Endothelial cell of umbilical vein (primary cell): ENCODE measurements at regions not wholly inside any gene's neighbourhood (a gene's known extent, or its start where the extent isn't known, plus 50 kb on each side); places are given as distances from the start of the nearest gene placed in this dataset. TPM values are rescaled to one million over a fixed set of nuclear protein-coding genes. Genes with fewer than 3 reads are reported as not detected.

ENCODE experiments used
- BruUV-seq: library from RNA; stranded (reverse); fragments of 400-500 nt; replicated peaks from 2 replicates; lab custom pipeline; 2021; lab: Mats Ljungman, UMichigan
- CTCF ChIA-PET: fragments of 300-600, 350-600 bp; sonication (Branson Sonifier 250); formaldehyde crosslinking; loops from one replicate; lab custom pipeline; 2021; ENCODE audit warnings: antibody characterized with exemption, inconsistent platforms; lab: Charles Lee
- POLR2A ChIA-PET: fragments of 300-600, 350-600 bp; sonication (Branson Sonifier 250); formaldehyde crosslinking; loops from one replicate; lab custom pipeline; 2021; ENCODE audit warnings: antibody characterized with exemption, inconsistent platforms; lab: Charles Lee
- DNase-seq: peaks from one replicate; pipeline ENCODE4 v3.0.0-alpha.2; 2011; ENCODE audit warnings: low read depth, low spot score
- FAIRE-seq: peaks from 2 replicates; lab custom pipeline; 2011; peaks lifted over from hg19 to GRCh38; lab: Jason Lieb, UNC
- H2AFZ ChIP-seq: 2 replicates; pipeline ENCODE4 v1.6.0; 2012; ENCODE audit warnings: low read depth, low read length, control low read depth, inconsistent platforms
- H3K27ac ChIP-seq: 2 replicates; pipeline ENCODE4 v1.5.1; 2011; ENCODE audit warnings: low read depth, mild to moderate bottlenecking, control low read depth, low read length, moderate library complexity; ENCODE audit not compliant: insufficient read depth
- H3K27me3 ChIP-seq, 2 experiments: 2 replicates each; pipeline versions ENCODE4 v1.6.0 to v1.6.1; 2011; ENCODE audit warnings: low read length in 2 of 2, mixed read lengths in 1 of 2; ENCODE audit not compliant: control insufficient read depth in 2 of 2, insufficient read depth in 2 of 2
- H3K36me3 ChIP-seq, 2 experiments: 2 replicates in 1 of 2; 3 replicates in 1 of 2; pipeline ENCODE4 v1.5.1; 2011; ENCODE audit warnings: low read length in 2 of 2, mild to moderate bottlenecking in 1 of 2, moderate library complexity in 1 of 2; ENCODE audit not compliant: control insufficient read depth in 2 of 2, insufficient read depth in 2 of 2; ENCODE audit errors: extremely low read depth in 1 of 2
- H3K4me1 ChIP-seq: 3 replicates; pipeline ENCODE4 v1.5.1; 2011; ENCODE audit warnings: mild to moderate bottlenecking, low read length; ENCODE audit not compliant: control insufficient read depth, insufficient read depth; ENCODE audit errors: extremely low read depth
- H3K4me2 ChIP-seq: 2 replicates; pipeline ENCODE4 v1.6.1; 2011; ENCODE audit warnings: low read length, control low read depth, mixed read lengths; ENCODE audit not compliant: insufficient read depth
- H3K4me3 ChIP-seq, 3 experiments: fragments of 200-600 bp in 1 of 3; sonication (generic), shearing (Covaris generic) in 1 of 3; replicated peaks in 1 of 3; 2 replicates each; pipeline ENCODE4 v1.5.1; 2011 to 2016; ENCODE audit warnings: control low read depth in 3 of 3, low read length in 3 of 3, mild to moderate bottlenecking in 2 of 3, inconsistent platforms in 1 of 3, low read depth in 1 of 3, moderate library complexity in 1 of 3; ENCODE audit not compliant: insufficient read depth in 1 of 3
- H3K79me2 ChIP-seq: 2 replicates; pipeline ENCODE4 v1.6.0; 2012; ENCODE audit warnings: low read length, inconsistent platforms; ENCODE audit not compliant: control insufficient read depth, insufficient read depth
- H3K9ac ChIP-seq: replicated peaks from 2 replicates; pipeline ENCODE3; 2011; ENCODE audit warnings: low read length, control low read depth; ENCODE audit not compliant: insufficient read depth; ENCODE audit errors: extremely low read depth
- H3K9me1 ChIP-seq: replicated peaks from 3 replicates; pipeline ENCODE4 v1.6.0; 2011; ENCODE audit warnings: mild to moderate bottlenecking, low read length; ENCODE audit not compliant: control insufficient read depth, insufficient read depth; ENCODE audit errors: extremely low read depth
- H3K9me3 ChIP-seq: replicated peaks from 2 replicates; pipeline ENCODE4 v1.5.1; 2012; ENCODE audit warnings: low read length, inconsistent platforms; ENCODE audit not compliant: control insufficient read depth, insufficient read depth
- H4K20me1 ChIP-seq: replicated peaks from 2 replicates; pipeline ENCODE3; 2011; ENCODE audit warnings: mild to moderate bottlenecking, low read length; ENCODE audit not compliant: control insufficient read depth, insufficient read depth; ENCODE audit errors: extremely low read depth
- EZH2 ChIP-seq: IDR thresholded peaks from 2 replicates; pipeline ENCODE4 v1.6.1; 2012; ENCODE audit warnings: borderline replicate concordance, low read depth, mild to moderate bottlenecking, moderate library complexity, low read length, inconsistent platforms; ENCODE audit not compliant: severe bottlenecking
- FOS ChIP-seq: IDR thresholded peaks from 2 replicates; pipeline ENCODE4 v1.6.1; 2011; ENCODE audit warnings: mild to moderate bottlenecking, low read length, moderate library complexity, borderline replicate concordance; ENCODE audit not compliant: insufficient read depth
- GATA2 ChIP-seq: IDR thresholded peaks from 2 replicates; pipeline ENCODE4 v1.7.0; 2011; ENCODE audit warnings: low read depth, mild to moderate bottlenecking, moderate library complexity, mixed read lengths, low read length; ENCODE audit not compliant: insufficient read length, insufficient read depth
- POLR2AphosphoS5 ChIP-seq: IDR thresholded peaks from 2 replicates; pipeline ENCODE4 v1.6.1; 2012; ENCODE audit warnings: low read depth, mild to moderate bottlenecking, control low read depth, low read length, moderate library complexity; ENCODE audit not compliant: insufficient read depth
- dilution Hi-C: fragments of 300-500 bp; cut with MboI; formaldehyde crosslinking; loops from one replicate; pipeline ENCODE4 v1.15.0; 2019; ENCODE audit warnings: low sequenced_read_pairs; ENCODE audit not compliant: extremely low pct_ligation_motif_present
- intact Hi-C: fragments of 100-400 bp; cut with micrococcal nuclease; formaldehyde crosslinking; loops from one replicate; pipeline ENCODE4 v1.10.0; 2022
- small RNA-seq: library from RNA; depleted of rRNA; stranded (forward); fragments of <200 nt; gene quantifications from one replicate; pipeline ENCODE3, GENCODE V24; 2012; ENCODE audit warnings: low replicate concordance, low read depth; ENCODE audit not compliant: insufficient read depth, insufficient read length

DNA sequence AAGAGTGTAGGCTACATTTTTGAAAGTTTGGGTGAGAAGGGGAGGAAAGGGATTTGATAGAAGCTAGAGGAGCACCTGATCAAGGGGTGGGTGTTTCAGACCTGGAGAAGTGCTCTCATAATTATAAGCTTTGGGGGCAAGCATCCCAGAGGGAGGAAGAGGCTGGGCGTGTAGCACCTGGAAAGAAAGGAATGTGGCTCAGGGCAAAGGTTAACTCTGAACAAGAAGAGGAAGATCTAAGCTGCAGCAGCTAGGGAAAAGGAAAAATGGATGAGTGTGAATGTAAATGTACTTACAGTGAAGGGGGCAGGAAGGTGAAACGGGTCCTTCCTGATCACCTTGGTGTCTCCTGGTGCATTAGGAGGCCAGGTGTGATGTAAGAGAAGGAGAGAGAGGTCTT is 49.8 kb upstream of the ANKRD55 start:
- Histone ChIP-seq H3K9me3 (no peaks in the 10 kb centered on the region), H3K4me2 (no peak overlapping the region), H3K27me3 (no peaks in the 10 kb centered on the region), H3K9me1 (no peaks in the 10 kb centered on the region), H3K4me1 (peaks cover 42% of the 10 kb centered on the region), H4K20me1 (no peaks in the 10 kb centered on the region), H3K79me2 (no peaks in the 10 kb centered on the region), H3K4me3 (no peak overlapping the region), H3K9ac (no peak overlapping the region), H2AFZ (peak overlapping the region; percentile 20), H3K36me3 (no peaks in the 10 kb centered on the region), H3K27ac (no peak overlapping the region)
- CTCF ChIA-PET = no interaction called here
- TF ChIP-seq FOS (no peak), POLR2AphosphoS5 (no peak), EZH2 (no peak), GATA2 (no peak)
- dilution Hi-C loops = no loop called here
- BruUV-seq = no TSS peak
- intact Hi-C loops = no loop called here
- no peak for FAIRE-seq
- POLR2A ChIA-PET = interaction anchor here (0.6 kb wide), 1 partner anchor 294 kb away, joined by 8 read pairs; no protein-coding TSS in a partner anchor
- no peak for DNase-seq

Small RNA genes lying in the stretch of these regions (small RNA-seq; reads per million reads assigned to genes)
- not detected for gene HMGN1P17
- not detected for gene RNU6ATAC2P
